Chondrocyte (in vitro differentiated cells): ENCODE measurements at regions not wholly inside any gene's neighbourhood (a gene's known extent, or its start where the extent isn't known, plus 50 kb on each side); places are given as distances from the start of the nearest gene placed in this dataset.

Experiments
- DNase-seq: peaks from one replicate; pipeline ENCODE4 v3.0.0; 2021; ENCODE audit warnings: mixed read lengths, low spot score
- H3K27ac Mint-ChIP-seq: one replicate; pipeline ENCODE4 v1.8.0; 2021; ENCODE audit warnings: mild to moderate bottlenecking, moderate library complexity, mixed read lengths; ENCODE audit not compliant: unreplicated experiment
- H3K27me3 Mint-ChIP-seq: 2 replicates; pipeline ENCODE4 v1.8.0; 2021; ENCODE audit warnings: low read depth, mixed read lengths
- H3K36me3 Mint-ChIP-seq: 2 replicates; pipeline ENCODE4 v1.8.0; 2021; ENCODE audit warnings: low read depth, mixed read lengths
- H3K4me1 Mint-ChIP-seq: 2 replicates; pipeline ENCODE4 v1.8.0; 2021; ENCODE audit warnings: low read depth, mild to moderate bottlenecking, mixed read lengths
- H3K4me3 Mint-ChIP-seq: one replicate; pipeline ENCODE4 v1.8.0; 2021; ENCODE audit warnings: mild to moderate bottlenecking, moderate library complexity, mixed read lengths; ENCODE audit not compliant: unreplicated experiment
- H3K9me3 Mint-ChIP-seq: 2 replicates; pipeline ENCODE4 v1.8.0; 2021; ENCODE audit warnings: low read depth, mixed read lengths
- TF ChIP-seq, protein P1 (sequence below): fragments of 200-600 bp; sonication (generic); IDR thresholded peaks from 2 replicates; pipeline ENCODE4 v1.5.0; 2021; ENCODE audit warnings: antibody characterized with exemption, mild to moderate bottlenecking, moderate library complexity

DNA sequence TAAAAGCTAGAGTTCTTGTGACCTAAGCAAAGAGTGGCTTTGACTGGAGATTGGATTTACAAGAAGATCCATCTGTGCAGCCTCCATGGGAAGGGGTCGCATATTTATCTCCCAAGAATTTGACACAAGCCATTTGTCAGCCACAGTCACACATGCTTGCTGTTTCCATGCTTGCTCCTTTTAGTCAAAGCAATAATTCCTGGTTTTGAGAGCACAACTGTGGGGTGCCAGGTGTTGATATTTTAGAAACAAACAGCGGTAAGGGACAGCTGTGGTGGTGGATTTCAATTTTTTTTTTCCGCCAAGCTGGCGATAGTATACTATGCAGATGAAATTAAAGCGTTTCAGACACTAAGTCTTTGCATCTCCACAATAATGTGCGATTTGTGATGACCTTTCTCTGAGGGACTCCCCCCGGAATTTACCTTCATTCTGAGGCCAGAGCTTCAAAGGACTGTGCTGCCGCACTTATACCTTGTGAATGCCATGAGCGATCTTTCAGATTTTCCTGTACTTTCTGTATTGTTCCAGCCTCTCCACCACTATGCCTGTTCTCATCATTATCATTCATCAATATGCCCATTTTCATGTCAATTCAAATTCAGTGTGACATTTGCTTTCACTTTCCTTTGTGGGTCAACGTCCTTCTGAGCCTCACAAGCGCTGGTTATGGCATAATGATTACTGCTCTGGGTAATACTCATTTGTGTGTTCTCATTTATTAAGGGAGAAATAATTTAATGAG is 108.2 kb upstream of the KBTBD8 start:
- H3K27me3 Mint-ChIP-seq, result peaks cover 17% of the 10 kb centered on the region
- peaks cover 2% of the 10 kb centered on the region for H3K36me3 Mint-ChIP-seq
- TF ChIP-seq, protein P1, sequence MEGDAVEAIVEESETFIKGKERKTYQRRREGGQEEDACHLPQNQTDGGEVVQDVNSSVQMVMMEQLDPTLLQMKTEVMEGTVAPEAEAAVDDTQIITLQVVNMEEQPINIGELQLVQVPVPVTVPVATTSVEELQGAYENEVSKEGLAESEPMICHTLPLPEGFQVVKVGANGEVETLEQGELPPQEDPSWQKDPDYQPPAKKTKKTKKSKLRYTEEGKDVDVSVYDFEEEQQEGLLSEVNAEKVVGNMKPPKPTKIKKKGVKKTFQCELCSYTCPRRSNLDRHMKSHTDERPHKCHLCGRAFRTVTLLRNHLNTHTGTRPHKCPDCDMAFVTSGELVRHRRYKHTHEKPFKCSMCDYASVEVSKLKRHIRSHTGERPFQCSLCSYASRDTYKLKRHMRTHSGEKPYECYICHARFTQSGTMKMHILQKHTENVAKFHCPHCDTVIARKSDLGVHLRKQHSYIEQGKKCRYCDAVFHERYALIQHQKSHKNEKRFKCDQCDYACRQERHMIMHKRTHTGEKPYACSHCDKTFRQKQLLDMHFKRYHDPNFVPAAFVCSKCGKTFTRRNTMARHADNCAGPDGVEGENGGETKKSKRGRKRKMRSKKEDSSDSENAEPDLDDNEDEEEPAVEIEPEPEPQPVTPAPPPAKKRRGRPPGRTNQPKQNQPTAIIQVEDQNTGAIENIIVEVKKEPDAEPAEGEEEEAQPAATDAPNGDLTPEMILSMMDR, result no peak
- H3K27ac Mint-ChIP-seq, result no peak overlapping the region
- peaks cover 11% of the 10 kb centered on the region for H3K9me3 Mint-ChIP-seq
- no peak for DNase-seq
- H3K4me1 Mint-ChIP-seq, result peaks cover 11% of the 10 kb centered on the region
- H3K4me3 Mint-ChIP-seq, result no peak overlapping the region

DNA sequence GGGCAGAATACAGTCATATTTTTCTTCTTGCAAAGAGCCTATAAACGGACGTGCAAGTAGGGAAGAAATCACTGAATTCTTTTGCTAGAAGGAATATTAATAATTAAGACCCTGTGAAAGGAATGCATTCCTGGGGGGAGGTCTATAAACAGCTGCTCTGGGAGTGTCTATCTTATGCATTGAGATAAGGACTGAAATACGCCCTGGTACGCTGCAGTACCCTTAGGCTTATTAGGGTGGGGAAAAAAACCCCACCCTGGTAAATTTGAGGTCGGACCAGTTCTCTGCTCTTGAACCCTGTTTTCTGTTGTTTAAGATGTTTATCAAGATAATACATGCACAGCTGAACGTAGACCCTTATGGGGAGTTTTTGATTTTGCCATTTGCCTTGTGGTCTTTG is 100.0 kb upstream of the KBTBD8 start:
- H3K27me3 Mint-ChIP-seq, result peaks cover 19% of the 10 kb centered on the region
- no peak overlapping the region for H3K4me3 Mint-ChIP-seq
- H3K36me3 Mint-ChIP-seq, result peaks cover 13% of the 10 kb centered on the region
- H3K4me1 Mint-ChIP-seq, result no peaks in the 10 kb centered on the region
- TF ChIP-seq, protein P1, result no peak
- no peak for DNase-seq
- H3K27ac Mint-ChIP-seq, result no peak overlapping the region
- H3K9me3 Mint-ChIP-seq, result peaks cover 59% of the 10 kb centered on the region

DNA sequence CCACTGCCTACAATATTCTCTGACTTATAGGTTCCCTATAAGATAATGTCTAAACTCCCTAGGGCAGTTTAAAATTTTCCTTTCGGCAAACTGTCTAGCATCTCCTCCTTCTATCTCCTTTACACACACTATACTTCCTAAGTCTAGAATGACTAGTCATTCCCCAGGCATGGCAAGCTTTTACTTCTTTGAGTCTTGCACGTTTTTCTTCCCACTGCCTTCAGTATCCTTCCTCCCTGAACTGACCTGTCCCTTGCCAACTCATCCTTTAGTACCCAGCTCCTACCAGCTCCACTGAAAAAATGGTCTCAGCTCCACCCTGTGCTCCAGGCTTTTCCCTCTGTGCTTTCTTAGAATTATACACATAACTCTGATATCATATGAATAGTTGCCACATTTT is 93.8 kb upstream of the KBTBD8 start:
- no peak overlapping the region for H3K27ac Mint-ChIP-seq
- peaks cover 3% of the 10 kb centered on the region for H3K36me3 Mint-ChIP-seq
- DNase-seq, result no peak
- no peaks in the 10 kb centered on the region for H3K4me1 Mint-ChIP-seq
- peaks cover 29% of the 10 kb centered on the region for H3K27me3 Mint-ChIP-seq
- no peak overlapping the region for H3K4me3 Mint-ChIP-seq
- peaks cover 21% of the 10 kb centered on the region for H3K9me3 Mint-ChIP-seq
- TF ChIP-seq, protein P1, result no peak

DNA sequence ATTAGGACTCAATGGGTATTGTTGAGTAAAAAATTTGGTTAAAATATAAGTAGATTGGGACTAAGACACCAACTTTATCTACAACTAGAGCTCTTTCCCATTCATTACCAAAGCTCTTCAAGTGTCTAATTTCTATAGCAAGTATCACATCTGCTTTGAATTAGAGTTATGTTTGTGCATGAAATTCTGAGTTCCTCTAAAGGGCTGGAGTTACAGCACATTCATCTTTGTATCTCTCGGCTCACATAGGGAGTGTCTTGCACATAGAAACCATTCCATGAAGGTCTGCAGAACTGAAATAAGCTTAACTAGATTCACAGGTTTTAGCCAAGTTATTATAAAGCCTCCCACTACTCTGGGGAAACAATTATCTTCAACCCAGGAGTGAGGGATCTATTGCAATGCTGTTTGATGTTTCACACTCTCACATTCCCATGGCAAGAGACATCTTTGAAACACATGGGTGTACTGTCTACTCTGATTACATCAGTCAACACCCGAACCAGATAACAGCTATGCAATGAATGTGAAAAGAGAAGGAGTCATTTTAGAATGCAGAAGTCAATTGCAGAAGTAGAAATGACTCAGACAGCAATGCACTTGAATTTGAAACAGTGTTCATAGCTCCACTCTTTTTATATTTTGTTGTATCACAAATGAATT is 93.1 kb upstream of the KBTBD8 start:
- H3K4me1 Mint-ChIP-seq, result no peaks in the 10 kb centered on the region
- peaks cover 3% of the 10 kb centered on the region for H3K36me3 Mint-ChIP-seq
- H3K9me3 Mint-ChIP-seq, result peaks cover 18% of the 10 kb centered on the region
- no peak overlapping the region for H3K27ac Mint-ChIP-seq
- no peak for DNase-seq
- H3K4me3 Mint-ChIP-seq, result no peak overlapping the region
- TF ChIP-seq, protein P1, result no peak
- H3K27me3 Mint-ChIP-seq, result peaks cover 29% of the 10 kb centered on the region

DNA sequence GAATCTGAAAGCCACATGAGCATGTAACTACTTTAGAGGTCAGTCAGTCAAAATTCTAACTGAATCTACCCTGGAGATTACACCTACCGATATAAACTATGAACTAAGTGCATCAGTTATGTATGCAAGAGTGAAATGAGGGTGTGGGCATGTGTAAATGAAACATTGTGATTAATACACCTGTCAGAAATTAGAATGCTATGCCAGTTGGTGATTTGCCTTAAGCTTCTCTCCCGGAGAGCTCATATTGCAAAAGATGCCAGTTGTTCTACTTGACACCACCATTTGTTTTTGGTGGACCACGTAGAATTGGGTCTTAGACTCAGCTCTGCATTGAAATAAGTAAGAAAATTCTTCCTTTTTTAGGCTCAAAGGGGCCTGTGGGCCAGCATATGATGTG is 91.0 kb upstream of the KBTBD8 start:
- peaks cover 31% of the 10 kb centered on the region for H3K27me3 Mint-ChIP-seq
- H3K36me3 Mint-ChIP-seq, result no peaks in the 10 kb centered on the region
- no peaks in the 10 kb centered on the region for H3K9me3 Mint-ChIP-seq
- TF ChIP-seq, protein P1, result no peak
- H3K4me1 Mint-ChIP-seq, result no peaks in the 10 kb centered on the region
- no peak overlapping the region for H3K4me3 Mint-ChIP-seq
- no peak for DNase-seq
- H3K27ac Mint-ChIP-seq, result no peak overlapping the region
